Left forelimb (tissue), 1 donor: ENCODE measurements at regions not wholly inside any gene's neighbourhood (a gene's known extent, or its start where the extent isn't known, plus 50 kb on each side); places are given as distances from the start of the nearest gene placed in this dataset.

Source experiments
- DNase-seq: peaks from one replicate; pipeline ENCODE4 v3.0.0-alpha.2; 2018; ENCODE audit warnings: low spot score

DNA sequence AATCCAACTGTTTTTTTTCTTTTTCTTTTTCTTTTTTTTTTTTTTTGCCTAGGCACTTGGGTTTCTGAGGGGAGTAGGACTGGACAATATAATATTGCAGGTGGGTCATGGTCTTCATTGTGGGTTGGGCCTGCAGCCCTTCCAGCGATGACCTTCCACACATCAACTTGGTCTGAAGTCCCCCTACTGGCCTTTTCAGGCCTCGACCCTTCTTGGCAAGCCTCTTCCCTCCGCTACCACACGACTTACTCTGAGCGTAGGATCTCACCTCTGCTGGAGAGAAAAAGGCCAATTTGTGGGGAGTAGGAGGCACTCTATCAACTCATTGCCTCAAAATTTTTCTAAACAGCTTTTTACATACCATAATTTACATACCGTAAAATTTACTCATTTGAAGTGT is 51.1 kb upstream of the GRIK3 start:
- no peak for DNase-seq

DNA sequence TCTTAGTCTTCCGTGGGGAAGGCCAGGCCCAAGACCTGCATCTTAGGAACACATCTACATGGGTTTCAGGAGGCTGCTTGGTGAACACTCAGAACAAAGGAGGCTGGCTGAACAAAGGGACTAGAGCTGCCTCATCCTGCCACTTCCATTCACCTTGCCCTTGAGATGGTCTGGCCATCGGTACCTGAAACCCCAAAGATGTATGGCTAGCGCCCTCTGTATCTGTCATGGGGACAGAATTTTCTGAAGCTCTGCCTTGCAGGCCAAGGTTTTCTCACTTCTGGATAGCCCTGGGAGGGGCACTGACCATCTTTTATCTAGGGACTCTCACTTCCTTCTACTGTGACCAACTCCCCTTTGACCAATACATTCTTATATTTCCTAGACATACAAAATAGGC is 55.4 kb upstream of the GRIK3 start:
- no peak for DNase-seq

DNA sequence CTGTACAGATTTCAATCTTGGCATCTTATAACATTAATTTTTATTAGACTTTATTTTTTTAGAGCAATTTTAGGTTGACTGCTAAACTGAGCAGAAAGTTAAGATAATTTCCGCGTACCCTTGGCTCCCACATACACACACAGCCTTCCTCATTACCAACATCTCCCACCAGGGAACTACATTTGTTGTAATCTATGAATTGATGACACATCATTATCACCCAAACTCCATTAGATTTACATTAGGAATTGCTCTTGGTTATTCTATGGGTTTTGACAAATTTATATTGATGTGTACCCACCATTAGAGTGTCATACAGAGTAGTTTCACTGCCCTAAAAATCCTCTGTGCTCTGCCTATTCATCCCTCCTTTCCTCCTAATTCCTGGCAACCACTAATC is 56.4 kb upstream of the GRIK3 start:
- DNase-seq, result no peak

DNA sequence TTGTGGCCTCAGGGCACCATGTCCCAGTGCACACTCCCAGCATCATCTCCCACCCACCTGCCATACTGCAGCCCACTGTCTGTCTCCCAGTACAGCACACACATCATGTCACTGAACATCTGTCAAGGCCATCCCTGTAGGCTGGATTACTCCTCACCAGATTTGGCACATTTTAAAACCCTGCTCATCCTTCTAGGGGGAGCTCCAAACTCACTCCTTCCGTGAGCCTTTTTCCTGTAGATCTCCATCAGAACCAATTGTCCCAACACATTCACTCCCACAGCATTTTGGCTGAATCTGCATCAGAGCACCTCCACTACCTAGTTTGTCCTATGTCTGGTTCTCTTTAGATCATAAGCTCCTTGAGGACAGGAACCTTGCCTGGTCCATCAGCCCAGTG is 58.6 kb upstream of the GRIK3 start:
- no peak for DNase-seq

DNA sequence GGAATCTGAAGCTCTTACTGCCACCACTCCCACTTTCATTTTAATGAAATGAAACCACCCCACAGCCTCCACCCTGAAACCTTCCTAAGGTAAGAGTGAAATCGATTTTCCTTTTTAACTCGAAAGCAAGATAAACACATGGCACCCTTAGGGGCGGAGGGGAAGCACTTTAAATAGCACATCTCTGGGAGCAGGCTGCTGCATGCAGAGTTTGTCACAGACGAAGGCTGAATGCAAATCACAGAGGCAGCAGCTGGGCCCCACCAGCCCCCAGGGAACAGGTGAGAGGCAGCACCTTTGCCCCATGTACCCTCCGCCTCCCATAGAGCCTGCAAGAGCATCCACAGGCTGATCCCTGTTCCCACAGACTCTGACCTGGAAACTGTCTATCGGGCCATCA is 60.0 kb upstream of the GRIK3 start:
- no peak for DNase-seq

DNA sequence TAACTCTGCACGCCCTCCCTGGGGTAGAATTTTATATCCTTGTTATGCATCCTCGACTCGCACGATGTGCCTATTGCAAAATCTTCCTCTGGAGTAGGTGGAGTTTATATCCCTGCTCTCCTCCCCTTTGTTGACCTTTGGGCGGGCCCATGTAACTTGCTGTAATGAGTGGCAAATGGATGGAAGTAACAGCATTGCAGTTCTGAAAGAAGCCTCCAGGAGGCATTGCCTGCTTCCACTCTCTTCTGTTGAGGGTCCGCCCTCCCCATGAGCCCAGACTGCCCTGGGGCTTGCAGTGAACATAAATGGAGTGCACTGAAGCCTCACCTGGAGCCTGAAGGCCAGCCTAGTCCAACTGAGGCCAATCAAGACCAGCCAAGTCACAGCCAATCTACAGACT is 62.2 kb upstream of the GRIK3 start:
- no peak for DNase-seq

DNA sequence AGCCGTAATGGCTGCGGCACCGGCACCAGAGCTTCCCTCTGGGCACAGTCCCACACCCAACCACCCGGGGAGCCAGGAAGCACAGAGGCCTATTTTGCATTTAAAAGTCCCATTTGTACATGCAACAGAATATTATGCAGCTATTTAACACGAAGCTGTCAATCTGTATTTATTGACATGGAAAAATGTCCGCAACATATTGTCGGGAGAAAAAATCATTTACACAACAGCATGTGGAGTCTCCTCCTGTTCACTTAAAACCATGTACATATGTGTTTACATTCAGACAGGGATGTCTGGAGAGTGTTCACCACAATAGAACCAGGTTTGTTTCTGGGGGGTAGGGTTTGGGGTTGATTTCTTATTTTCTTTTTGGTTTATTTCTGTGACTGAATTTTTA is 63.4 kb upstream of the GRIK3 start:
- DNase-seq, result no peak

DNA sequence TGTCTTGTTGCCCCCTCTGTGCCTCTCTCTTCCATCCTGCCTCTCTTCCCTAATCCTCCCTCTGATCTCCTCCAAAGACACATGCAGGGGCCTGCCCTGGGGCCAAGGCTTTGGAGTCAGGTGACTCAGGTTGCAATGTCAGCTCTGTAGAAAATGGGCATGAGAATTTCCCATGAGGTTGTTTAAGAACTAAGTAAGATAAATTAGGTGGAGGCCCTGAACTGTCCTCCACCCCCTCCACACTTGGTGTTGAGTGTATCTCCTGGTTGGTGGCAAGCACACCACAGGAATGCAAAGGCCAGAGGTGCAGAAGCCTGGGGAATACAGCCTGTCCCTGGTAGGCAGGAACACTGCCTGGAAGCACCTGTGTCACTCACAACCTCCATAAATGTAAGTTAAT is 63.9 kb upstream of the GRIK3 start:
- DNase-seq, result no peak

DNA sequence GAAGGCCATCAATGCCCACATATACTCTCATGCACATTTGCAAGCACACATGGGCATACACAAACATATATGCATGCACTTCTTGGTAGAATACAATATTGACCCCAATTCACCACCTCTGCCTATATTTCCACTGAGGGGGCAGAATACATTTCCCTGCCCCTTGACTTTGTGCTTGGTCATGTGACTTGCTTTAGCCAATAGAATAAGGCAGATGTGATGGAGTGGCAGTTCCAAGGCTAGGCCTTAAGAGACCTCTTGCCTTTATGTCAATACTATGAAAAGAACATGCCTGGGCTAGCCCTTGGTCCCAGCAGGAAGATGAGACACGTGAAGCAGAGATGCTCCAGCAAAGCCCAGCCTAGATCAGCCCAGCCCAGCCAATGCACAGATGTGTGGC is 66.0 kb upstream of the GRIK3 start:
- DNase-seq, result no peak

DNA sequence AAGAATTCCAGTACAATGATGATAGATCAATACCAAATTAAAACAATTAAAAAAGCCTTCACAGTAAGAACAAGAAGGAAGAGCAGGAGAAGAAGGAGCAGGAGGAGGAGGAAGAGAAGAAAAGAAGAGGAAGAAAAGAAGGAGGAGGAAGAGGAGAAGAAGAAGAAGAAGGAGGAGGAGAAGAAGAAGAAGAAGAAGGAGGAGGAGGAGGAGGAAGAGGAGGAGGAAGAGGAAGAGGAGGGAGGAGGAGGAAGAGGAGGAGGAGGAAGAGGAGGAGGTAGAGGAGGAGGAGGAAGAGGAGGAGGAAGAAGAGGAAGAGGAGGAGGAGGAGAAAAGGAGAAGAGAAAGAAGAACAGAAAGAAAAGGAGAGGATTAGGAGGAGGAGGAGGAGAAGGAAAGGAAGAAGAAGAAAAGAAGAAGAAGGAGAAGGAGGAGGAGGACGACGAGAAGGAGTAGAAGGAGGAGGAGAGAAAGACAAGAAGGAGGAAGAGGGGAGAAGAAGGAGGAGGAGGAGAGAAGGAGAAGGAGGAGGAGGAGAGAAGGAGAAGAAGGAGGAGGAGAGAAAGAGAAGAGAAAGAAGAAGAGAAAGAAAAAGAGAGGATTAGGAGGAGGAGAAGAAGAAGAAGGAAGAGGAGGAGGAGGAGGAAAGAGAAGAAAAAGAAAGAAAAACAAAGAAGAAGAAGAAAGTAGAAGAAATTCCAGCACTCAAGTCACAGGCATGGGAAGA is 68.5 kb upstream of the GRIK3 start:
- DNase-seq, result no peak

DNA sequence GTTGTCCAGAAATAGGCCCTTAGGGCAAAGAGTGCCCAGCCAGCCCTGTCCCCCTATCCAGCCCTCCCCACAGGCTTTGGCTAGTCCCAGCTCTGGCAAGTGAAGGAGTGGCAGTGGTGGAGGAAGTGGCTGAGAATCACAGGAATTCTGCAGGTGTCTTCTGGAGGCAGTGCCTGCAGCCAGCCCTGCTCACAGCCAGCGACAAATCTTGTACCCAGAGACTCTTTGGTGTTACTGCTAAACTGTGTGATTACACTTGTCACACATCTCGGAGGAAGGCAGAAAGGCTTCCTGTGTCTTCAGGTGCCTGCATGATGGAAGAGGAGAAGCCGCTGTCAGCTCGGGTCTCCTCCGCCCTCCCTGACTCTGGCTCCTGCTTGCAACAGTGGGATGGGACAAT is 71.6 kb upstream of the GRIK3 start:
- DNase-seq, result no peak

DNA sequence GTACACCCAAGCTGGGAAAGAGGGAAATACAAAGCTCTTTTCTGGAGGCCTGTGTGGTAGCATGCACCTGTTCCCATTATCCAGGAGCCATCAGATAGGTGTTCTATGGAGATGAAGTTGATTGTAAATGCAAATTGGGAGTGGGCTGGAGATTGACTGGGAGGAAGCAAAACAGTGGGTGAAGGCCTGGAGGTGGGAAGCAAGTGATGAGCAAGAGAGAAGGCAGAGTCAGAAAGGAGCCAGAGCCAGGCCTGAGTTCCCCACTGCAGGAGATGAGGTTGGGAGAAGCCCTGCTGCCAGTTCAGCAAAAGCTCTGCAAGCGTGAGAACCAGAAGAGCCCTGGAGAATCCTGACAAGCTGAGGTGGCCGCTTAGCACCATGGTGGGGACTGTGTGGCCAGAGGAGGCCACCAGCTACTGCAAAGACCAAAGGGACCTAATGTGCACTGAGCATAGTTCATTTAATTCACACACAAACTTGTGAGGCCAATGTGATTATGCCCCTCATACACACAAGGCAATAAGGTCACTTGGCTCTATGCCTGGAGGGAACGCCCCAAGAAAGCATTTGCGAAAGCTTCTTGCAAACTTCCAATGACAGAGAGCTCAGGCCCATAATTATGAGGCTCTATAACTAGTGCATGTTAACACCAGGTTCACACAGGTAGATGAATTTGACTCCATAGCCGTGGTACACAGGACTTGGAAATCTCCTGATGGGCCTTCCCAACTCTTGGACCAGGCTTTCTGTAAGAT is 73.0 kb upstream of the GRIK3 start:
- no peak for DNase-seq

DNA sequence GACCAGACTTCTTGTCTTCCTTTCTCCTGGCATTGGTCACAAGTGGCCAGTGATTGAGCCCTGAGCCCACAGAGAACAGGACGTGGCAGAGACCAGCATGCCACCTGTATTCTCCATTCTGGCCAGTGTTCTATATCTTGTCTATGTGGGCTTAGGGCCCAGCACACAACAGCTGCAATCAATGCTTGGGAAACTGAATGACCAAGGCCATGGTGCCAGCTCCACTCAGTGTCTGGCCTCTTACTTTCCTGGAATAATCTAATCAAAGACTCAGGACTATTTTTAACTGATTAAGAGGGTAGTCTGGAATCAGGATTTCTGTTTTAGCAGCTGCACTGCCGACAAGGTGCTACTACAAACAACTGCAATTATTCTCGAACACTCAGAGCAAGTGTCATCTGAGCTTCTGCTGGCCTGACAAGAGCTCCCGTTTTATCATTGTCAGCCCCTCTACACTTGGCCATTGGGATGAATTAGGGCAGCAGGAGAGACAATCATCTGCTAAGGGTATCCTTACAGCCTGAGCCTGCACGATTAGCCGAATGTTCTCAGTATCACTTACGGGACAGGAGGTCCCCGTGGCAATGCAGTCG is 74.4 kb upstream of the GRIK3 start:
- DNase-seq, result no peak

DNA sequence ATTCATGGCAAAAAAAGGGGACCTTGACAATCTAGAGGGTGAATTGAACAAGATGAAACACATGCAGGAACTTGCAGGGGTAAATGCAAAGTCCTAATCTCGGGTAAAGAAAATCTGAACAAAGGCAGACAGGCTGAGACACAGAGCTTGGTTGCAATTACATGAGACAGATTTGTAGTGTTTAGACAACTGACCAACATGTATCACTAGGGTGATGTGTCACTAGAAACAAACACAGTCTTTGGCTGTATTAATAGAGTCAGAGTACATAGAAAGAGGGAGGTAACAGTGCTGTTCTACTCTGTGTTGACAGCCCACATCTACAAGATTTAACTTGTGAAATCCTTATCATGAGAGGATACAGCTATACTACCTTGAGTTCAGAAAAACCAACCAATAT is 78.1 kb upstream of the GRIK3 start:
- DNase-seq, result no peak

DNA sequence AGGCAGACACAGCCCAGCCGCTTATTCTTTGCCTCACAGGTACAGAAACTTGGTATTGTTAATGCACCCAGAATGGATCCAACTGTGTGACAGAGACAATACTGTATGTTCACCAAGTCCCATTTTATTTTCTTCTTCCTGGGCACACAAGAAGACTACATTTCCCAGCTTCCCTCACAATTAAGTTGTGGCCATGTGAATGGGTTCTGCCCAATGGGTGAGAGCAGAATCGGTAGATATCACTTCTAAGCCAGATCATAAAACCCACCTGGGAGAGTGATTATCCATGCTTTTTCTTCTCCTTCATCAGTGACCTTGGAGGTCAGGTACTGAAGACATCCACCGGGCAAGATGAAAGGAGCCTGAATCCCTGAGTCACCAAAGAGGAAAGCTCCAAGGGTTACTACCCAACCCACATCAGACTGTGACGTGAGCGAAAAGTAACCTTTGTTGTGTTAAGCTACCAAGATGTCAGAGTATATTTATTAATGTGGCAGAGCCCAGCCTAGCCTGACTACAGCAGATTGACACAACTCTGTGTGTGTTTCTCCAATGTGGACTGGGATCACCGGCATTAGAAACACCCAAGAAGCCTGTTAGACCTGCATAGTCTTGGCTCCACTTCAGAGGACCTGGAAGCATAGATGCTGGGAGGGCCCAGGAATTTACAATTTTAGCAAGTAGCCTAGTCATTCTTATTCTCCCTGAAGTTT is 79.1 kb upstream of the GRIK3 start:
- DNase-seq, result no peak

DNA sequence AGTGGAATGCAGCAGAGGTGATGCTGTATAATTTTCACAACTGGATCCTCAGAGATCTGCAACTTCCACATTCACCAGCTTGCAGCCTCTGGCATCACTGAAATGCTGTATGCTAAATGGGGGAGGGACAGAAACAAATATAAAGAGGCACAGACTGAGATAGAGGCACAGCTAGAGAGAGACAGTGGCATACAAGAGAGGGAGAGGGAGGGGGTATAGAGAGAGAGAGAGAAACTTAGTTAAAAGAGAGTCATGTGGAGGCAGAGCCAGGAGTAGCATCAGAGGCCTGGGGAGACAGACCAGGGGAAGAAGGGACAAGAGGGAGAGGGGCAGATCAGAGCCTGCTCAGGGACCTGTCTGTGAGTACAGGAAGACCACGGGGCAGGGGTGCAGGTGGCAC is 84.5 kb upstream of the GRIK3 start:
- DNase-seq, result no peak

DNA sequence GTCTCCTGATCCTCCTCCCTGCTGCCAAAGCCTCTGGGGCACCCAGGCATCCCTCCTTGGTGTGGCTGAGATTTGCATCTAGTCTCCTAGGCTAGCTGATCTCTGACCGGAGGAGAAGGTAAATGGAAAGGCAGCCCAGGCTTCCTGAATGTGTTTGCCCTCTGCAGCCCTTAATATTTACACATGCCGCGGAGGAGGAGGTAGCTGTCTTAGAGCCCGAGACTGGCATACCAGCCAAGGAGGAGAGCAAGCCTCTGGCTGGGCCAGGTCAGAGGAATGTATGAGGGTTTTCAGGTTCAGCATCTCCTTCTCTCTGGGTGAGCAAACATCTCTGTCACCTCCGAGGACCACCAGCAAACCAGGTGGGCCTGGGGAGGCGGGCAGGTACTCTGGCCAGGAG is 86.0 kb upstream of the GRIK3 start:
- no peak for DNase-seq

DNA sequence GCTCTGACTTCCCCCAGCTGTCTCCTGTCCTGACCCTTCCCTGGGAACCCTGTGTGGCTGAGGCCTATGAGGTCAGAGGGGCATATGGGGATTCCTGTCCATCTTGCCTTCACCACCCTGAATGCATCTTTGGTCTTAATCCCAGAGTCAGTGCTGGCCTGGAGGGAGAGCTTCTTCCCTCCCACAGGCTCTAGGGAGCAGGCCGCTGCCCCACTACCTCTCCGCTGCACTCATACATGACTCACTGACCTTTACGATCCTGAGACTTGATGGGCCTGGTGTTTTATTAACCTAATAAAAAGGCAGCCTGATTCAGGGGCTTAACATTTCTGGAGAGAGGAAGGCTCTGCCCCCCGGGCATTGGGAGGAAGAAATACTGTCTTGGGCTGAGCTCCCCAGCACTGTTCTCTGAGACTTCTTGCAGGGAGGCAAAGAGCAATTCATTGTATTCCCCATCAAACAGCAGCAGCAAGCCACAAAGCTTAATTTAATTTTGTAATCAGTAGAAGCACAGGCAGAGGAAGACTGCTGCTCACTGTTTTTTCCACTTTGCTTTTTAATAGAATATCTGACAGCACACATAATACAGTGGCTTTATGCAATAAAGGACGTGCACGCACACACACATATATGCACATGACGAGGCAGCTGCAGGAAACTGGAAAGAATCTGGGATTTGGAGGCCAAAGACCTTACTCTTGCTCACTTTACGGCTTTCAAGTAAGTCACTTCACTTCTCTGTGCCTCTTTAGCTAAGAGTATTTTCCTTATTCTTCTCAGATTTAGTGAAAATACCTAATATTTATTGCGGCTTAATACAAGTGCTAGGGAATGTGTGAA is 89.2 kb upstream of the GRIK3 start:
- no peak for DNase-seq

DNA sequence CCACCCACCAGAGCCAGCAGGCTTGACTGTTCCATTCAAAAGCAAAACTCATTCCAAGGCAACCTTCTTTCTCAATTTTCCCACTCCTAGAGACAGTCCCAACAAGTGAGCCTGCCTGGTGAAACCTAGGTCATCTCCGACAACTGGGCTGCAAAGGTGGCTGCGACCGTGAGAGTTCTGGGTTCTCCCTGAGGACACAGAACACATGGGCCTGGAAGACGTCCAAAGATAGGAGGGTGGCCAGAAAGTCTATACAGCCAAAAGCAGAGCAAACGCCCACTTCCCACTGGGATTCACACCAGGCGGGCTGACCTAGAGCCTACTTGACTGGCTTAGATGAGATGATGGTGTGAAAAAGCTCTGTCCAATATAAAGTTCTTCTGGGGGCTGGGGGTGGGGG is 90.2 kb upstream of the GRIK3 start:
- DNase-seq, result no peak

DNA sequence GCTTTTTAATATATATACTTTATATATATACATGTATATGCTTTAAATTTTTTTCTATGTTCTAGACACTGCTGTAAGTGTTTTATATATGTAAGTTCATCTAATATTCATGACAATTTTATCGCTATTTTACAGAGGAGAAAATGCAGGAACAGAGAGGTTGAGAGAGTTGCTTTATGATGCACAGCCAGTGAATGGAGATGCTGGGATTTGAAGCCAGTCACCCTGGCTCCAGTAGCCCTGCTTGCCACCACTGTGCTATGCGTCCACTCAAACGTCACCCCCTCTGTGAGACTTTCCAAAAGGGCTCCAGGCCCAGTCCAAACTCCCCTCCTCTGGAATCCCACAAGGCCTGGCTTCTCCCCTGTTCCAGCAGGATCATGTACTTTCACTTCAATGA is 91.0 kb upstream of the GRIK3 start:
- DNase-seq, result no peak

DNA sequence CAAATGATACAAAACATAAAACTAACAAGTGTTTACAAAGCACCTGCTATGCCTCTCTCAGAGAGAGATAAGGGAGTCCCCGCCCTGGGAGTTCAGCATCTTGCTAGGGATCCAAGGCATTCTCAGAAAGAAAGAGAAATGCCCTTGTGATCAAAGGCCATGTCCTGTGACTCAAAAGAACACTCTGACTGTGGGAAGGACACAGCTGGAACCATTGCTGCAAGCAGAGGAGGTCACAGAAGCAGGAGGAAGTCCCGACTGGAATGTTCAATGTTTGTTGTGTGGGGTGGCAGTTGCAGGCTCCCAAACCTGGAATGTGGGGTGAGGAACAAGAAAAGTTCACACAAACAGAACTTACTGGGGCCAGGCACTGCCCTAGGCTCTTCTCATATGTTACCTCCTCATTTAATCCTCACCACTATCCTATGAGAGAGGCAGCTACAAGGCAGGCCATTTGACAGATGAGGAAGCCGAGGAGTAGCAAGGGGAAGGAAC is 93.0 kb upstream of the GRIK3 start:
- no peak for DNase-seq

DNA sequence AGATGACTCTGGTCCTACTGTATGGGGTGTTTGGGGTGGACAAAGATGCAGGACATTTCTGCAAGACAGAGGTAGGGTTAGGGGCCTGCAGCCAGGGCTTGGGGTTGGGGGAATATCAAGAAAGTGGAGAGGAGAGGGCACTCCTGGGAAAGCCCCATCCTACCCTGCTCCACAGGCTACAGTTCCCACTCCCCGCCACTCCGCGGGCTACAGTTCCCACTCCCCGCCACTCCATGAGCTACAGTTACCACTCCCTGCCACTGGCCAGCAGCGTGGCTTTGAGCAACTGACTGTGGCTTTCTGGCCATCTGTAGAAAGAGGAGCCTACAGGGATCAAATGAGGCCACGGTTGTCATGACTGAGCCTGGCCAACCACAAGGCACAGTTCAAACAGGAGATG is 93.8 kb upstream of the GRIK3 start:
- DNase-seq, result no peak
